Fibroblast of the aortic adventitia (primary cell): ENCODE measurements at regions not wholly inside any gene's neighbourhood (a gene's known extent, or its start where the extent isn't known, plus 50 kb on each side); places are given as distances from the start of the nearest gene placed in this dataset.
A peak's percentile ranks its signal among the peaks of the same experiment; 100 is the strongest.
"Not testable (repeated sequence)": the region's sequence is repeated elsewhere in the genome, so short reads cannot be mapped to it uniquely, and the experiment has no call there.

Experiments used
- DNase-seq: peaks from one replicate; pipeline ENCODE4 v3.0.0-alpha.2; 2010; ENCODE audit warnings: low read depth
- H3K4me3 ChIP-seq: 2 replicates; pipeline ENCODE4 v1.5.1; 2011; ENCODE audit warnings: low read depth, mild to moderate bottlenecking, control low read depth, low read length, moderate library complexity
- CTCF ChIP-seq: IDR thresholded peaks from 2 replicates; pipeline ENCODE4 v1.5.1; 2011; ENCODE audit warnings: mild to moderate bottlenecking, low read length, control low read depth, inconsistent platforms; ENCODE audit not compliant: insufficient read depth

GRCh38 chr2:109692013-109692743 lies 78.0 kb downstream of the SOWAHC start:
- no peak for DNase-seq
- H3K4me3 ChIP-seq: no peak overlapping the region
- TF ChIP-seq CTCF: no peak

DNA sequence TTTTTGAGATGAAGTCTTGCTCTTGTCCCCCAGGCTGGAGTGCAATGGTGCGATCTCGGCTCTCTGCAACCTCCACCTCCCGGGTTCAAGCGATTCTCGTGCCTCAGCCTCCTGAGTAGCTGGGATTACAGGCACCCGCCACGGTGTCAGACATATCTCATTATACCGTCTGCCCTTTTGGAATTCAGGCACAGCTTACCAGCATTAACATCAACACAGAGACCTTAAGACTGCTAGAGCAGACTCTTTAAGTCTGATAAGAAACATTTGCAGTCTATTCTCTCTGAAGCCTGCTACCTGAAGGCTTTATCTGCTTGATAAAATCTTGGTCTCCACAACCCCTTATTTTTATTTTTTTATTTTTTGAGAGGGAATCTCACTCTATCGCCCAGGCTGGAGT lies 78.7 kb downstream of the SOWAHC start:
- not testable (repeated sequence) for H3K4me3 ChIP-seq, DNase-seq

GRCh38 chr2:109693292-109693691 lies 79.1 kb downstream of the SOWAHC start:
- H3K4me3 ChIP-seq, DNase-seq: not testable (repeated sequence)

DNA sequence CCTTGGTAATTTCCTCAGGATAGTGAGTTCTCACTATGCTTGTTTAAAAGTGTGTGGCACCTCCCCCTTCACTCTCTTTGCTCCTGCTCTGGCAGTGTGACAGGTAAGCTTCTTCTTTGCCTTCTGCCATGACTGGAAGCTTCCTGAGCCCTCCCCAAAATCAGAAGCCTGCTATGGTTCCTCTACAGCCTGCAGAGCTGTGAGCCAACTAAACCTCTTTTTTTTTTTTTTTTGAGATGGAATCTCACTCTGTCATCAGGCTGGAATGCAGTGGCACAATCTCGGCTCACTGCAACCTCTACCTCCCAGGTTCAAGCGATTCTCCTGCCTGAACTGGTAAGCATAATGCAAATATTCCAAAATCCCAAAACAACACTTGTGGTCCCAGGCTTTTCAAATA lies 80.0 kb downstream of the SOWAHC start:
- no peak for TF ChIP-seq CTCF
- H3K4me3 ChIP-seq: no peak overlapping the region
- peak; percentile 39 for DNase-seq

- no peak for DNase-seq
- no peak overlapping the region for H3K4me3 ChIP-seq
- TF ChIP-seq CTCF: no peak
Measured at GRCh38 chr2:109695290-109695689, 81.1 kb downstream of the SOWAHC start.

- DNase-seq: peak; percentile 44
- peak overlapping the region; percentile 11 for H3K4me3 ChIP-seq
- TF ChIP-seq CTCF: no peak
Measured at GRCh38 chr2:109699646-109700045, 85.5 kb downstream of the SOWAHC start.

DNA sequence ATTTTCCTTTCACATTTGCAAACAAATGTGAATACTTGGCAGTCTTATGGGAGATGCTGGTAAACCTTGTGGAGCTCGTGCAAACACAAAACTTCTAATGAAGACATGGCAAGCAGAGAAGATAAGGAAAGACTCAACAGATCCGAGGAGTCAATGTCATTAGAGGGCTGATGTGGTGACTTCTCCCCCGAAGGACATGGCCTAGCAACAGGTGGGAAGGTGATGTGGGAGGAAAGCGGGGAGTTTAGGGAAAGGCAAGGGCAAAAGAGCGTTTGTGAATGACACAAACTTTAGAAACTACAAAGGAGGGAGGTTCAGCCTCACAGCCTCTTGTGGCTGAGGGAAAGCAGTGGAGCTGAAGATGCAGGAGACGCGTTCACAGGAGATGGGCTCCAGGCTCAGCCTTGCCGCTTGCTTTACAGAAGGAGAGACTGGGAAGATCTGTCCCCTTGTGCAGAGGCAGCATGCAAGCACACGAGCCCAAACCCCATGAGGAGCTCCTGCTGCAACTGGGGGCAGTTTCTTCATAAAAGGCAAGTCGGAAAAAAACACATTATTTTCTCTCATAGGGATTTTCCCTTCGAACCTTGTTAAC lies 86.6 kb downstream of the SOWAHC start:
- no peak for TF ChIP-seq CTCF
- DNase-seq: no peak

DNA sequence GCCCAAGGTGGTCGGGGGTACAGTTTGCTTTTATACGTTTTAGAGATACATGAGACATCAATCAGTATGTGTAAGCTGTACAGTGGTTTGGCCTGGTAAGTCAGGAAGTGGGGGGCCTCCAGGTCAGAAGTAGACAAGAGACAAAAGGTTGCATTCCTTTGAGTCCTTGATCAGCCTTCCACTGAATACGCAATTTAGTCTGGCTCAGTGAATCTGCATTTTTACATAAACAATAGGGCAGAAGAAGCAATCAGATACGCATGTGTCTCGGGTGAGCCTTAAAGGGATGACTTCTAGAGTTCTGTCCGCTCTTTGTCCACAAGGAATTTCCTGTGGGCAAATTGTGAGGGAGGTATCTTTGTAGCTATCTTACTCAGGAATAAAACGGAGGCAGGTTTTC lies 87.2 kb downstream of the SOWAHC start:
- H3K4me3 ChIP-seq: no peak overlapping the region
- DNase-seq: no peak
- no peak for TF ChIP-seq CTCF

More for the DNA sequence above, 86.6 kb downstream of the SOWAHC start:
- H3K4me3 ChIP-seq: no peak overlapping the region
